PC-9 (cell line): ENCODE measurements at regions not wholly inside any gene's neighbourhood (a gene's known extent, or its start where the extent isn't known, plus 50 kb on each side); places are given as distances from the start of the nearest gene placed in this dataset.

Source experiments
- EZH2 ChIP-seq: fragments of 200-600 bp; sonication (generic); IDR thresholded peaks from 2 replicates; pipeline ENCODE4 v1.8.0; 2017; ENCODE audit warnings: antibody characterized with exemption, low read depth
- TF ChIP-seq, protein P1 (sequence below): fragments of 200-600 bp; sonication (generic); conservative IDR thresholded peaks from 2 replicates; pipeline ENCODE4 v1.6.1; 2017; ENCODE audit warnings: mixed run types, antibody characterized with exemption, mild to moderate bottlenecking, moderate library complexity

DNA sequence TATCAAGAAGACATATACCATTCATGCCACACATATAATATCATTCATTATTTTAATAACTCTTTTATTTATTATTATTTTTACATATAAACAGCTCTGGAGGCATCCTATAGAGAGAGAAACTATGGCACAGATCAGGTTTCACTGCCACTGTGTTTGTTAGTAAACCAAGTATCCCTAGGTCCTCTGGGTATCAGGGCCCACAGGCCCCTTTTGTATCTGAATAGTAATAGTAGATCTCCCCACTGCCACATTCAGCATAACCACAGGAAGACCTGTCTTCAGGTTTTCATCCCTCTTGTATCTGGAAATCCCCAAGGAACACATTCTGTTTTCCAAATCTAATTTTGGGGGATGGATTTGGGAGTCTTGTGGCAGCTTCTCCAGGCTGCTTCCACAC lies 94.0 kb downstream of the SPATA31D1 start:
- TF ChIP-seq, protein P1, sequence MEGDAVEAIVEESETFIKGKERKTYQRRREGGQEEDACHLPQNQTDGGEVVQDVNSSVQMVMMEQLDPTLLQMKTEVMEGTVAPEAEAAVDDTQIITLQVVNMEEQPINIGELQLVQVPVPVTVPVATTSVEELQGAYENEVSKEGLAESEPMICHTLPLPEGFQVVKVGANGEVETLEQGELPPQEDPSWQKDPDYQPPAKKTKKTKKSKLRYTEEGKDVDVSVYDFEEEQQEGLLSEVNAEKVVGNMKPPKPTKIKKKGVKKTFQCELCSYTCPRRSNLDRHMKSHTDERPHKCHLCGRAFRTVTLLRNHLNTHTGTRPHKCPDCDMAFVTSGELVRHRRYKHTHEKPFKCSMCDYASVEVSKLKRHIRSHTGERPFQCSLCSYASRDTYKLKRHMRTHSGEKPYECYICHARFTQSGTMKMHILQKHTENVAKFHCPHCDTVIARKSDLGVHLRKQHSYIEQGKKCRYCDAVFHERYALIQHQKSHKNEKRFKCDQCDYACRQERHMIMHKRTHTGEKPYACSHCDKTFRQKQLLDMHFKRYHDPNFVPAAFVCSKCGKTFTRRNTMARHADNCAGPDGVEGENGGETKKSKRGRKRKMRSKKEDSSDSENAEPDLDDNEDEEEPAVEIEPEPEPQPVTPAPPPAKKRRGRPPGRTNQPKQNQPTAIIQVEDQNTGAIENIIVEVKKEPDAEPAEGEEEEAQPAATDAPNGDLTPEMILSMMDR: no peak
- no peak for TF ChIP-seq EZH2
